ENCODE measurements at regions not wholly inside any gene's neighbourhood (a gene's known extent, or its start where the extent isn't known, plus 50 kb on each side); places are given as distances from the start of the nearest gene placed in this dataset.
A peak's percentile ranks its signal among the peaks of the same experiment; 100 is the strongest.

DNA sequence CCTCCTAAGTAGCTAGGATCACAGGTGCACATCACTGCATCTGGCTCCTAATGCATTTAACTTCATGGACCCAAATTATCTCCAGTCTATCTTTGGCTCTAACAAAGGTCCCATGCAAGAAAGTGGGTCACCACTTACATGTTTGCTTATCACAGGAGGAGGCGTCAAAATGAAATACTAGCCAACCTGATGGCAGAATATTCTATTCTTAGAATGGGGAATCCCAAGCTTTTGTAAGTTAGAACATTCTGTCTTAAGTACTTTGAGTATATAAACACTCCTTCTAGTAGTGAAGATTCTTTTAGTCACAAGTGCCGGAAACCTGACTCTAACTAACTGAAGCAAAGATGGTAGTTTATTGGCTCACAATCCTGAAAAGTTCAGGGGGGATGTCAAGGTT, 72.0 kb upstream of the ADAMTS9 start:
- DNase-seq (ENCODE audit: low read depth in 1 of 2, low spot score in 2 of 2), result no peak

DNA sequence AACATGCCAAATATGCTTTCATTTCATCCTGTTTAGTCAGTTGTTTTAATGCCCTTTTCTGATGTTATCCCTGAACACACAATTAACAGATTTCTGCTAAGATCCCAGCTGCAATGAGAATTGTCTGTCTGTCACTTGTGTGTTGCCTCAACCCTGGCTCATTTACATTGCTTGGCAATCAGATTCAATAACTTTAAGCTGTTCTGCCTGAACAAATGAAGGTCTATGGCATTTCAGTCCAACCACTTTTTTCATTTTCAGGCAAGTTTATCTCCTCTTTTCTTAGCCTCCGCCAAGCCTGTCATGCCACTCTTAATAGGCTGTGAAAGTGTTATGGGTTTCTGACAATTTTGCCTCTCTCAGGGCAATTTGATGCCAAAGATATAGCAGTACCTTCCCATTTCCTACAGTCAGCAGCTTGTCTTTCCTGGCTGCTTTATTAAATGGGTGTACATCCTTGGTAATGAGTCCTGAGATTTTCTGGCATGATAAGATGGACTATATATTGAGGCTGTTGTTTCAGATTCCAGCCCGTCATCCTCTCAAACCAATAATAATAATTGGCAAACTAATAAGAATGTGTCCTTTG, 68.7 kb upstream of the ADAMTS9 start:
- DNase-seq (ENCODE audit: low read depth in 1 of 2, low spot score in 2 of 2), result no peak
- no peaks in the 10 kb centered on the region; the same call in 1 of the 2 replicates for H3K27me3 ChIP-seq (replicated peaks)
- H3K9me3 ChIP-seq (replicated peaks), result no peaks in the 10 kb centered on the region
- no peak overlapping the region for H3K27ac ChIP-seq
- no peaks in the 10 kb centered on the region for H3K4me1 ChIP-seq (replicated peaks)
- no peaks in the 10 kb centered on the region for H3K36me3 ChIP-seq
- H3K4me3 ChIP-seq, result no peak overlapping the region

More for the DNA sequence above, 72.0 kb upstream of the ADAMTS9 start:
- Histone ChIP-seq H3K9me3 (replicated peaks) (no peaks in the 10 kb centered on the region), H3K4me1 (replicated peaks) (no peaks in the 10 kb centered on the region), H3K36me3 (no peaks in the 10 kb centered on the region), H3K27ac (no peak overlapping the region), H3K4me3 (no peak overlapping the region), H3K27me3 (replicated peaks) (no peaks in the 10 kb centered on the region; the same call in 1 of the 2 replicates)

DNA sequence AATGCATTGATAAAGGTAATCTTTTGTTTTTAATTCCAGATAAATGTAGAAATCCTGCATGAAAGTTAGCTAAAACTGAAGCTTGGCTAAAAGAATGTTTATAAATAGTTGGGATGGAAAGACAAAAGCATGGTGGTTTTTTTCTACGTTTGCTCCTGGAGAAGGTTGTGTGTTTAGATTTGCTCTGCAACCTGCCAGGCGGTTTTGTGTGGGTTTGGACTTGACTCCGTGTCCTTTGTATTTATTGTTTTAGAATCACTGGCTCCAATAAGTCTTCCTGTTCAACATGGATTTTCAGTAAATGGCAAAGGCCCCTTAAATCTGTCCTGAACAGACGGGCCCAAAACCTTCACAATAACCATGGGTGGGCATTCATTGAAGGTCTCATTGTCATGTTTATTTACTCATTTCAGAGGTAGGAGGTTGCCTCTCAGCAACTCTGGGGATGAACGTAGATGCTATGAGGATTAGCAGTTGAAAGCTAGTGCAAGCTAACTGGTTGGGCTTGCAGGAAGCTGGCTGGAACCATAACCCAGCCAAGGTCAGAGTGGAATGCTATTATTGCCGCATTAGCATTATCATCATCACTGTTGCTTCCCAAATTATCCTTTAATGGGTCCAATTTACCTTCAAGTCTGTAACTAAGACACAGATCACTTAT, 60.6 kb upstream of the ADAMTS9 start:
- no peak overlapping the region for H3K4me3 ChIP-seq
- H3K36me3 ChIP-seq, result no peaks in the 10 kb centered on the region
- H3K9me3 ChIP-seq (replicated peaks), result no peaks in the 10 kb centered on the region
- H3K27ac ChIP-seq, result no peak overlapping the region
- H3K4me1 ChIP-seq (replicated peaks), result peaks cover 18% of the 10 kb centered on the region
- no peaks in the 10 kb centered on the region for H3K27me3 ChIP-seq (replicated peaks)
- peak; percentile 53 to 60 for DNase-seq (ENCODE audit: low read depth in 1 of 2, low spot score in 2 of 2)

DNA sequence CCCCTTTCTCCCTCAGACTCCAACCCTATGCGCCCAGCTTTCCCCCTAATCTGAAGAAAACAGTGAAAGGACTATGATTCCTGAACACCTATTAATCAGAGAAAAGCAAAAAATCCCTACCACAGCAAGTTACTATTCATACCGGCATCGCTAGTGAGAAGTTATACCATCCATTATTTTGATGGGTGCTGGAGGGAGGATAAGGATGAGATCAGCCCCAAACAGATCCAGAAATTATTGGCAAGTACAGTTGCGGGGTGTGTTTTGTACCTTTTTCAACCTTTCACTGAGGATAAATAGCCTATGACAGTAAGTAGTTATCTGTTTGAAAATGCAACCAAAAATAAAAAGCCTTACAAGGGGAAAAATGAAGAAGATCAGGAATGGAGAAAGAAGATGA, 59.9 kb upstream of the ADAMTS9 start:
- H3K9me3 ChIP-seq (replicated peaks), result no peaks in the 10 kb centered on the region
- H3K27me3 ChIP-seq (replicated peaks), result no peaks in the 10 kb centered on the region
- peaks cover 18% of the 10 kb centered on the region for H3K4me1 ChIP-seq (replicated peaks)
- H3K36me3 ChIP-seq, result no peaks in the 10 kb centered on the region
- no peak overlapping the region for H3K27ac ChIP-seq
- DNase-seq (ENCODE audit: low read depth in 1 of 2, low spot score in 2 of 2), result no peak
- no peak overlapping the region for H3K4me3 ChIP-seq

DNA sequence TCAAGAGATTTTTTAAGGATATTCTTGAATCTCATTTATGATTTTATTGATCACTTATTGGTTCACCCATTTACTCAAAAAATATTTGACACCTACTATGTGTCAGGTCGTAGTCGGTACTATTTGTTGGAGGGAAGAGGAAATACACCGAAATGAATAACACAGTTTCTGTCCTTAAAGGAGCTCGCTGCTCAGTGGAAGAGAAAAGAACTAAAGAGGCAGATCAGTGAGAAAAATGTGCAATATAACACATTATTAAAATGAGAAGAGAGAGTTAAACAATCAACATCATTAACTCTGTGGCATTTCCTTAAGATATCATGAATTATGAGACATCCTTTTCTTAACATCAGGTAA, 56.1 kb upstream of the ADAMTS9 start:
- H3K27me3 ChIP-seq (replicated peaks), result no peaks in the 10 kb centered on the region
- no peaks in the 10 kb centered on the region for H3K9me3 ChIP-seq (replicated peaks)
- no peaks in the 10 kb centered on the region for H3K36me3 ChIP-seq
- H3K27ac ChIP-seq, result no peak overlapping the region
- no peak for DNase-seq (ENCODE audit: low read depth in 1 of 2, low spot score in 2 of 2)
- no peak overlapping the region for H3K4me3 ChIP-seq
- peaks cover 21% of the 10 kb centered on the region for H3K4me1 ChIP-seq (replicated peaks)

DNA sequence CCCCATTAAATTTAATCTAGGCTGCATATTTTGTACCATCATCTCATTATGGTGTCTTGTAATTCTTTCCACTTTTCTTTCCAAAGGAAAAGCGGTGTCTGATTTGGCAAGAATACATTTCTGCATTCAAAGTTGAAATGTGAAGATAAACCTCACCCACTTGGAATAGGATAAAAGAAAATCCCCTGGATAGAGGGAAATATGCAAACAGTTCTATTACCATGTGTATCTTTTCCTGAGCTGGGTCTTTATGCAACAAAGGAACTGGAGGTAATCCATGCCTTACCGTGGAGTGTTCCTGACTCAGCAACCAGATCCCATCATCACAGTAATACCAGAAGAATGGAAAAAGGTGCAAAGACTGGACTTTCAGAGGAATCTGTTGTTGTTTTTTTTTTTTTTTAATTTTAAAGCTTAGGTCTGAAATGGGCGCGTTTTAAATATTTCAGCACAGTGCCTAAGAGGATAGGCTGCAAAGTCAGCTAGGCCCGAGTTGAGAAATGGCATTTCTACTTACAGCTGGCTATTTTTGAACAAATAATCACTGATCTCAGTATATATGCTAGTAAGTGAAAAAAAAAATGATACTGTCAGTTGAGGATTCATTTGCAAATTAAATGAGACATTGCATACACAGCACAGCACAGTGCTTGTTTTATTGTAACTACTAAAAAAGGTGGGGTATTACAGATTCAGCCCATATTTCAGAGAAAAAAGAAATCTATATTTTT, 55.5 kb upstream of the ADAMTS9 start:
- H3K4me1 ChIP-seq (replicated peaks), result peaks cover 16% of the 10 kb centered on the region
- no peak for DNase-seq (ENCODE audit: low read depth in 1 of 2, low spot score in 2 of 2)

DNA sequence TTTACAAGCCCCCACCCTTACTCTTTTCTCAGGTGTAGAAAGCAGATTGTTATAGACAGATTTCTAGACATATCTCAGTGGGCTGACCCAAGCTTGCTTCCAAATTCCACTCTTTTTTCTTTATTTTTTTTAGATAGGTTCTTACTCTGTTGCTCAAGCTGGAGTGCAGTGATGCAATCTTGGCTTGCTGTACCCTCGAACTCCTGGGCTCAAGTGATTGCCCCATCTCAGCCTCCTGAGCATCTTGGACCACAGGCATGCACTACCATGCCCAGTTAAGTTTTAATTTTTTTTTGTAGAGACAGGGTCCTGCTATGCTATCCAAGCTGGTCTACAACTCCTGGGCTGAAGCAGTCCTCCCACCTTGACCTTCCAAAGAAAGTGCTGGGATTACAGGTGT, 53.5 kb upstream of the ADAMTS9 start:
- no peaks in the 10 kb centered on the region for H3K27me3 ChIP-seq (replicated peaks)
- no peak for DNase-seq (ENCODE audit: low read depth in 1 of 2, low spot score in 2 of 2)
- peaks cover 7% of the 10 kb centered on the region for H3K4me1 ChIP-seq (replicated peaks)
- H3K4me3 ChIP-seq, result no peak overlapping the region
- no peaks in the 10 kb centered on the region for H3K9me3 ChIP-seq (replicated peaks)
- no peaks in the 10 kb centered on the region for H3K36me3 ChIP-seq
- H3K27ac ChIP-seq, result no peak overlapping the region

More for the DNA sequence above, 55.5 kb upstream of the ADAMTS9 start:
- Histone ChIP-seq H3K9me3 (replicated peaks) (no peaks in the 10 kb centered on the region), H3K36me3 (no peaks in the 10 kb centered on the region), H3K27me3 (replicated peaks) (no peaks in the 10 kb centered on the region), H3K27ac (no peak overlapping the region), H3K4me3 (no peak overlapping the region)

DNA sequence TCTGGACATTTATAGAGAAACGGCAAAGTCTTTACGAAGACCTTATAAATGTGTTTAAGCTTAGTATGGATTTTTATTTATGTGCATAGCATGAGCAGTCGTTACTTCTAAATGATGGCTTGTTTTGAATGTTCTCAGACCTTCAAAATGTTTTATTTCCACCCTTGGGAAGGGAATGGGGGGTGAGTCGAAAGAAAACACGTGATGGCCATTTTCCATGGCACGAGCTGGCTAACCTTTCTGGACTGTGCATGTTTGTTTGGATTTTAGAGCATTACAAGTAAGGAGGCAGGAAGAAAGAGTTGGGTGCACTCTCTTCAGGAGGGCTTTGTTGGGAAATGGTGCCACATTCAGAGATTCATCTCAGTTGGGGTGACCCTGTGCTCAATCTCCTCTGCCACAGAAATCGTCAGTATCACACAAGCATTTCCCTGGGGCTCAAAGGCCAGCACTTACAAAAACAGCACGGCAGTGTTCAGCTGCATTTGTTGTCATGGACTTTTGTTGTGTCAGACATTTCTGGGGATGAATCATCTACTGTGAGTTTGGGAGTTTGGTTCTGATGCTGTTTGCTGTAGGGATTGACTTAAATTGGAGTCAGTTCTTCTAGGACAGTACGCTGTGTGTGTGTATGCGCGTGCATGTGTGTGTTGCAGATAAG, 52.3 kb upstream of the ADAMTS9 start:
- Histone ChIP-seq H3K27ac (no peak overlapping the region), H3K4me1 (replicated peaks) (peaks cover 7% of the 10 kb centered on the region), H3K27me3 (replicated peaks) (no peaks in the 10 kb centered on the region), H3K9me3 (replicated peaks) (no peaks in the 10 kb centered on the region), H3K36me3 (no peaks in the 10 kb centered on the region), H3K4me3 (no peak overlapping the region)
- DNase-seq (ENCODE audit: low read depth in 1 of 2, low spot score in 2 of 2), result peak in 1 of 2 experiments; percentile 22

Data from SJSA1 (cell line).